CD14-positive monocyte (primary cell): ENCODE measurements at regions not wholly inside any gene's neighbourhood (a gene's known extent, or its start where the extent isn't known, plus 50 kb on each side); places are given as distances from the start of the nearest gene placed in this dataset.

Source experiments
- DNase-seq, 3 donors: peaks; one replicate each; pipeline ENCODE4 v3.0.0-alpha.2; 2011 to 2022
- H2AFZ ChIP-seq: 2 replicates; pipeline ENCODE4 v1.6.0; 2012; ENCODE audit warnings: mild to moderate bottlenecking, low read depth, low read length, inconsistent platforms; ENCODE audit not compliant: insufficient read depth, poor library complexity, severe bottlenecking
- H3K27ac ChIP-seq, 2 donors: 1 replicate in 1 of 2; 2 replicates in 1 of 2; pipeline ENCODE4 v1.5.1; 2012 to 2013; ENCODE audit warnings: low read length in 2 of 2, control low read depth in 1 of 2, inconsistent platforms in 1 of 2, low read depth in 1 of 2, mild to moderate bottlenecking in 1 of 2
- H3K27me3 ChIP-seq, 2 donors: one replicate each; pipeline versions ENCODE4 v1.6.0 to v1.6.1; 2011 to 2013; ENCODE audit warnings: low read length in 2 of 2; ENCODE audit not compliant: control insufficient read depth in 2 of 2, insufficient read depth in 2 of 2
- H3K36me3 ChIP-seq, 2 donors: replicated peaks in 1 of 2; 1 replicate in 1 of 2; 2 replicates in 1 of 2; pipeline versions ENCODE4 v1.5.1 to v1.6.1; 2012 to 2013; ENCODE audit warnings: low read length in 2 of 2, control low read depth in 1 of 2, inconsistent platforms in 1 of 2, mild to moderate bottlenecking in 1 of 2; ENCODE audit not compliant: insufficient read depth in 2 of 2, control insufficient read depth in 1 of 2
- H3K4me1 ChIP-seq, 2 donors: 1 replicate in 1 of 2; 2 replicates in 1 of 2; pipeline versions ENCODE4 v1.5.1 to v1.6.1; 2012 to 2013; ENCODE audit warnings: low read length in 2 of 2, control low read depth in 1 of 2, inconsistent platforms in 1 of 2, mild to moderate bottlenecking in 1 of 2, moderate library complexity in 1 of 2; ENCODE audit not compliant: insufficient read depth in 2 of 2, control insufficient read depth in 1 of 2
- H3K4me2 ChIP-seq: replicated peaks from 2 replicates; pipeline ENCODE3; 2012; ENCODE audit warnings: low read length, moderate library complexity, mild to moderate bottlenecking; ENCODE audit not compliant: poor library complexity, severe bottlenecking; ENCODE audit errors: extremely low read depth
- H3K4me3 ChIP-seq, 3 experiments: fragments of 200-600 bp in 1 of 3; sonication (generic) in 1 of 3; replicated peaks in 1 of 3; 1 replicate in 2 of 3; 2 replicates in 1 of 3; pipeline ENCODE4 v1.5.1; 2011 to 2013; ENCODE audit warnings: low read length in 3 of 3, mild to moderate bottlenecking in 3 of 3, control low read depth in 2 of 3, low read depth in 2 of 3, inconsistent platforms in 1 of 3, moderate library complexity in 1 of 3
- H3K79me2 ChIP-seq: 2 replicates; pipeline ENCODE4 v1.6.0; 2012; ENCODE audit warnings: mild to moderate bottlenecking, control low read depth, inconsistent platforms, low read length, moderate library complexity; ENCODE audit not compliant: insufficient read depth
- H3K9ac ChIP-seq: 2 replicates; pipeline ENCODE4 v1.6.0; 2017; ENCODE audit warnings: low read length, mild to moderate bottlenecking; ENCODE audit not compliant: insufficient read depth, poor library complexity, severe bottlenecking
- H3K9me3 ChIP-seq, 2 donors: replicated peaks in 1 of 2; 1 replicate in 1 of 2; 2 replicates in 1 of 2; pipeline versions ENCODE4 v1.5.1 to v1.6.1; 2012 to 2013; ENCODE audit warnings: low read length in 2 of 2, control low read depth in 1 of 2; ENCODE audit not compliant: control insufficient read depth in 1 of 2, insufficient read depth in 1 of 2
- H4K20me1 ChIP-seq: 2 replicates; pipeline ENCODE4 v1.6.0; 2012; ENCODE audit warnings: mild to moderate bottlenecking, low read length, control low read depth, moderate library complexity; ENCODE audit not compliant: insufficient read depth
- H3K27ac Mint-ChIP-seq, 7 donors: one replicate each; pipeline ENCODE4 v1.8.0; 2020; ENCODE audit warnings: mild to moderate bottlenecking in 7 of 7, mixed read lengths in 7 of 7, moderate library complexity in 6 of 7, inconsistent platforms in 2 of 7
- H3K27me3 Mint-ChIP-seq, 3 donors: one replicate each; pipeline ENCODE4 v1.8.0; 2021 to 2022; ENCODE audit warnings: low read depth in 3 of 3, mild to moderate bottlenecking in 3 of 3, mixed read lengths in 3 of 3, moderate library complexity in 3 of 3, inconsistent platforms in 1 of 3
- H3K36me3 Mint-ChIP-seq, 2 donors: one replicate each; pipeline ENCODE4 v1.8.0; 2020; ENCODE audit warnings: mixed read lengths in 2 of 2, inconsistent platforms in 1 of 2, mild to moderate bottlenecking in 1 of 2
- H3K4me1 Mint-ChIP-seq: one replicate; pipeline ENCODE4 v1.8.0; 2020; ENCODE audit warnings: mild to moderate bottlenecking, mixed read lengths
- H3K4me3 Mint-ChIP-seq, 2 donors: one replicate each; pipeline ENCODE4 v1.8.0; 2020; ENCODE audit warnings: mild to moderate bottlenecking in 2 of 2, mixed read lengths in 2 of 2, moderate library complexity in 1 of 2
- H3K9me3 Mint-ChIP-seq, 7 donors: one replicate each; pipeline ENCODE4 v1.8.0; 2020 to 2022; ENCODE audit warnings: mixed read lengths in 7 of 7, mild to moderate bottlenecking in 6 of 7, moderate library complexity in 6 of 7, inconsistent platforms in 2 of 7
- WGBS: methylation state at CpG from one replicate; pipeline ENCODE4 v1.1.5; 2013; ENCODE audit warnings: missing lambda C conversion rate; ENCODE audit not compliant: insufficient coverage; 5-methylcytosine and 5-hydroxymethylcytosine counted together
- intact Hi-C, 2 donors: fragments of 100-400 bp; cut with micrococcal nuclease; formaldehyde crosslinking; loops; one replicate each; pipeline versions ENCODE4 v1.15.0 to v1.15.1; 2023
- TF ChIP-seq, protein P1 (sequence below): fragments of 200-600 bp; IDR thresholded peaks from one replicate; pipeline ENCODE4 v1.8.0; 2022; ENCODE audit warnings: antibody characterized with exemption, mild to moderate bottlenecking

DNA sequence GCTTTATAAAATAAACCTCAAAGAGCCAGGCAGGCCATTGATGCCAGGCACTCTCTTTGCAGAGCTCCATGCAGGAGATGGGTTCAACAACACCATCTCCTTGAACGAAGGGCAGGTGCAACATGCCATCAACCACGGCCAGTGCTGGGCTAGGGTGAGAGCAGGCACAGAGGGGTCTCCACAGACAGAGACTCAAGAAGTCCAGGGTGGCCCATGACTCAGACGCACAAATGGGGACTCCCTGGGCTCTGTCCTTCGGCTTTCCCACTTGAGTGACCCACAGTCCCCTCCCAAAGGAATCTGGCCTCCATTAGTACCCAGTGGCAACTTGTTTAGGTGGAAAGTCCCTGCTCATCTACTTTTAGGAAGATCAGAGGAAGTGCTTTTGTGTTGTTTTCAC is 124.4 kb upstream of the PZP start:
- intact Hi-C loops = no loop called here
- Mint-ChIP-seq H3K27me3 (peaks cover 0 to 5% (median 3%) of the 10 kb centered on the region in 3 donors), H3K27ac (peak overlapping the region in 1 of 7 donors; percentile 28)

GRCh38 chr12:9331218-9331626 is 123.0 kb upstream of the PZP start:
- Mint-ChIP-seq H3K4me1 (peaks cover 31% of the 10 kb centered on the region), H3K4me3 (no peak overlapping the region), H3K36me3 (peaks cover 1 to 6% of the 10 kb centered on the region in 2 donors), H3K27me3 (peaks cover 0 to 5% (median 3%) of the 10 kb centered on the region in 3 donors), H3K9me3 (peaks cover 1 to 11% (median 6%) of the 10 kb centered on the region in 7 donors), H3K27ac (no peak overlapping the region)
- TF ChIP-seq, protein P1, sequence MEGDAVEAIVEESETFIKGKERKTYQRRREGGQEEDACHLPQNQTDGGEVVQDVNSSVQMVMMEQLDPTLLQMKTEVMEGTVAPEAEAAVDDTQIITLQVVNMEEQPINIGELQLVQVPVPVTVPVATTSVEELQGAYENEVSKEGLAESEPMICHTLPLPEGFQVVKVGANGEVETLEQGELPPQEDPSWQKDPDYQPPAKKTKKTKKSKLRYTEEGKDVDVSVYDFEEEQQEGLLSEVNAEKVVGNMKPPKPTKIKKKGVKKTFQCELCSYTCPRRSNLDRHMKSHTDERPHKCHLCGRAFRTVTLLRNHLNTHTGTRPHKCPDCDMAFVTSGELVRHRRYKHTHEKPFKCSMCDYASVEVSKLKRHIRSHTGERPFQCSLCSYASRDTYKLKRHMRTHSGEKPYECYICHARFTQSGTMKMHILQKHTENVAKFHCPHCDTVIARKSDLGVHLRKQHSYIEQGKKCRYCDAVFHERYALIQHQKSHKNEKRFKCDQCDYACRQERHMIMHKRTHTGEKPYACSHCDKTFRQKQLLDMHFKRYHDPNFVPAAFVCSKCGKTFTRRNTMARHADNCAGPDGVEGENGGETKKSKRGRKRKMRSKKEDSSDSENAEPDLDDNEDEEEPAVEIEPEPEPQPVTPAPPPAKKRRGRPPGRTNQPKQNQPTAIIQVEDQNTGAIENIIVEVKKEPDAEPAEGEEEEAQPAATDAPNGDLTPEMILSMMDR = peak; percentile 99
- Histone ChIP-seq H3K27ac (no peak overlapping the region), H3K4me1 (peaks cover 21 to 22% of the 10 kb centered on the region in 2 donors), H3K27me3 (no peaks in the 10 kb centered on the region), H3K9me3 (peaks cover 0 to 9% of the 10 kb centered on the region in 2 donors), H2AFZ (no peak overlapping the region), H3K79me2 (no peaks in the 10 kb centered on the region), H4K20me1 (no peaks in the 10 kb centered on the region), H3K9ac (no peak overlapping the region), H3K36me3 (no peaks in the 10 kb centered on the region), H3K4me2 (no peak overlapping the region), H3K4me3 (no peak overlapping the region)
- peak; percentile 29 to 50 (median 47) for DNase-seq
- WGBS = no CpG with 5 or more reads among the region's 5 CpGs
- intact Hi-C loops = no loop called here

More for the DNA sequence above, 124.4 kb upstream of the PZP start:
- Histone ChIP-seq H3K79me2 (no peaks in the 10 kb centered on the region), H3K9me3 (peaks cover 0 to 18% of the 10 kb centered on the region in 2 donors), H3K27ac (no peak overlapping the region), H3K36me3 (no peaks in the 10 kb centered on the region), H2AFZ (peak overlapping the region; percentile 59), H3K27me3 (no peaks in the 10 kb centered on the region), H3K4me2 (no peak overlapping the region), H3K4me3 (no peak overlapping the region), H3K9ac (no peak overlapping the region), H3K4me1 (peaks cover 21 to 22% of the 10 kb centered on the region in 2 donors), H4K20me1 (no peaks in the 10 kb centered on the region)
- peaks cover 4 to 6% of the 10 kb centered on the region in 2 donors for H3K36me3 Mint-ChIP-seq
- 77% methylated on average over 3 of the region's 4 CpGs for WGBS
- peaks cover 11 to 22% (median 17%) of the 10 kb centered on the region in 7 donors for H3K9me3 Mint-ChIP-seq
- TF ChIP-seq, protein P1 = no peak
- peaks cover 29% of the 10 kb centered on the region for H3K4me1 Mint-ChIP-seq
- DNase-seq = no peak
- H3K4me3 Mint-ChIP-seq = no peak overlapping the region
